ENCODE measurements at regions not wholly inside any gene's neighbourhood (a gene's known extent, or its start where the extent isn't known, plus 50 kb on each side); places are given as distances from the start of the nearest gene placed in this dataset.

- no peak for TF ChIP-seq CTCF (IDR thresholded peaks at IDR 0.05)
- TF ChIP-seq POLR2A (IDR thresholded peaks at IDR 0.05), result no peak
- TF ChIP-seq POLR2AphosphoS5 (IDR thresholded peaks at IDR 0.05), result no peak
- no peak for TF ChIP-seq EP300 (IDR thresholded peaks at IDR 0.05)
Observed at GRCh38 chr2:16330982-16331381, 334.7 kb downstream of the CYRIA start.
